GM19455 (cell line): ENCODE measurements at regions not wholly inside any gene's neighbourhood (a gene's known extent, or its start where the extent isn't known, plus 50 kb on each side); places are given as distances from the start of the nearest gene placed in this dataset.

Experiments
- ATAC-seq: cut with Tn5 transposase; IDR thresholded peaks from one replicate; pipeline ENCODE4 v1.9.1; 2021; ENCODE audit not compliant: unreplicated experiment

DNA sequence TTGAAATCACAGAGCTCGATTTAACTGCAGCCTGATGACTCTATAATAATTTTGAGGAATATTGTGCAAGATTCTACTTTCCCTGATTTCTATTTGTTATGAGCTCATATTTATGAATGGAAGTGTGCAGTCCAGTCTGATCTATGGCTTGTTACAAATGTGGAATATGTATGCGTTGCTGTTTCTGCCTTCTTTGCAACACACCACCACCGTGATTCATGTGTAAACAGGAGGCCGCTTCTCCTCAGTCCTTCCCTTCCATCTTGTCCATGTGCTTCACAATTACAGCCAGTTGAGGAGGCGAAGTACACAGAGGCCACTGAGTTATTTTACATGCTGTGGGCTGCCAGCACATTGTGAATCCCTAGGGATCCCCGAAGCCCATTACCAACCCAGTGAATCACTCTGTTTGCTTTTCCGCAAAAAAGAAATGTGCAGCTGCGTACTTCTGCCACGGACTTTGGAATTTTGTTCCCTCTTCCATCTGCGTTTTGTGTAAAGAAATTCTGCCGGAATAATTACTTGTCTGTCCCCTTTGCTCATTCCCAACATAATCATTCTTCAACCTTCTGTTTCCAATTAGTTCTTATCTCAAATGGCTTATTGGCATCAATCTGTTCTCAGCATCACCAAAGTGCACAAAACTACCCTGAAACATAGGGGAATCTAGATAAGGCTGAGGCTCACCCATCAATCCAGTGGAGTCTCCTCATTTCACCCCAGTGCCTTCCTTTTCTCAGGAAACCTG is 551.6 kb upstream of the CITED2 start:
- ATAC-seq, result no peak

GRCh38 chr6:139923964-139924475 is 549.6 kb upstream of the CITED2 start:
- ATAC-seq, result no peak

DNA sequence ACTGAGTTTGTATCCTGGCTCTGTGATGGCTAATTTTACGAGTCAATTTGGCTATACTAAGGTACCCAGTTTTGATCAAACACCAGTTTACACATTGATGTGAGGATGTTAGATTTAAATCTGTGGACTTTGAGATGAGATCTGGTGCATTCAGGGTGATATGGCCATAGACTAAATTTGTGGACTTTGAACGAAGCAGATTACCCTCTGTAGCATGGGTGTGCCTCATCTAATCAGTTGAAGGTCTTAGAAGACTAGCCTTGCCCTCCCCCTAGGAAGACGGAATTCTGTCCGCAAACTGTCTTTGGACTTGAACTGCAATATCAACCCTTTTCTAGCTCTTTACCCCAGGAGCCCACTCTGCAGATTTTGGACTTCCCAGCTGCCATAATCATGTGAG is 547.8 kb upstream of the CITED2 start:
- ATAC-seq, result no peak

- no peak for ATAC-seq
Observed at GRCh38 chr6:139920776-139921100, 546.3 kb upstream of the CITED2 start.

GRCh38 chr6:139920027-139920775 is 545.8 kb upstream of the CITED2 start:
- ATAC-seq, result no peak

GRCh38 chr6:139919107-139920026 is 544.9 kb upstream of the CITED2 start:
- no peak for ATAC-seq

DNA sequence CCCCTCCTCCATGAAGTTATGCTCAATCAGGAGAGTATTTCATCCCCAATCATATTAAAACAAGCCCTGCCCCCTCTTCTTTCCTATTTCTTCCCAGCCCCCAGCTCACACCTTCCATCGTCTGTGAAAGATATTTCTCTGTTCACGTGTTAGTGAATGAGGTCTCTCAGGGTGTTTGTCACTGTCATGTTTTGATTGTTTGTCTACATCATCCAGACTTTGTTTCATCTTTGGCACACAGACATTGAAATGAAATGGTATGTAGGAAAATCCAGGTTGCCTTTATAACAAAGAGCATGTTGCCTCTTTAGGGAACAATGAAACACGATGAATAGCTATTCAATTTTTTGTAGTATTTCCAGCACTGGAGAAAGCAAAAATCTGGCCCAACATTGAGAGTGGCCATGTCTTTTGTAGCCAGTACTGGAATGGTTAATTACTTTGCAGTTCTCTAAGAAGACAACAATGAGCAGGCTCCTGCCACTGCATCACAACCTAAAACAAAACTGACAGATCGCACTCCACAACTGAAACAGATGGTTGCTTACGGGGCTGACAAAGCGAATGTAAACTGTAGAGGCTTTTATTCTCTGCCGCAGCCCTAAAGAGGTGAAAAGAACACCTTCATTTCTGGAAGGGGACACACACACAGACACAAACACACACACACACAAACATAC is 543.6 kb upstream of the CITED2 start:
- no peak for ATAC-seq

- no peak for ATAC-seq
Observed at GRCh38 chr6:139914910-139915309, 540.5 kb upstream of the CITED2 start.

GRCh38 chr6:139912735-139913400 is 538.4 kb upstream of the CITED2 start:
- no peak for ATAC-seq

DNA sequence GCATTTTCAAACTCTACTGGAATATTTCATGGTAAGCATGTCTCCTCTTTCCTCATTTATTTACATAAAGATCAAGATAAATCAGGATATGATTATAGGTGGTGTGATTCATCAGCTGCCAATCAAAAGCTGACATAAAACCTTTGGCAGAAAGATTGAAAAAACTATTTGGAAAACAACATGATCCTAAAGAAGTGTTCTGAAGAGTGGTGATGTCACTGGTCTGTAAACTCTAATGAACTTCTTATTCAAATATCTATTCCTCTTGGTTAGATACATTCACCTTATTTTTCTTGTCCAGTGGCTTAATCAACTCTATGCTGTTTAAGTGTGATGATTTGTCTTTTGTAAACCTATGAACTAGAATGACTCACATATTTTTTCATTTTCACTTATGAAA is 535.5 kb upstream of the CITED2 start:
- ATAC-seq, result no peak

- ATAC-seq, result no peak
Observed at GRCh38 chr6:139905404-139906052, 531.1 kb upstream of the CITED2 start.

- no peak for ATAC-seq
Observed at GRCh38 chr6:139904568-139904967, 530.1 kb upstream of the CITED2 start.

DNA sequence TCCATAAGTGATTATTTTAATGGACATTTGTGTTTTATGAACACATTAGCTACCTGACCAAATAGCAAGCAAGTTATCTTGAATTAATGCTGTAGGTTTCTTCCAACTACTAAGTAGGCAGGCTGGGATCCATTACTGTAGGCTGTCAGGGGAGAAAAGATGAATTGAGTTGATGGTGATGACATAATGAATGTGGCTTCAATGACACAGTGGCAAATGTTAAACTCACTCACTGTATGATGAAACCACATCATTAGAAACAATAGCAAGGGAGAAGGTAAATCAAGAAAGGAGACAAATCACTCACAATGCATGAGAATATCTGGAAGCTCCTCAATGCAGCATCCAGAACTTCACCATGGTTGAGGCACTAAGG is 529.7 kb upstream of the CITED2 start:
- no peak for ATAC-seq

GRCh38 chr6:139903411-139904157 is 529.1 kb upstream of the CITED2 start:
- ATAC-seq, result peak; percentile 98

GRCh38 chr6:139895205-139895793 is 520.9 kb upstream of the CITED2 start:
- ATAC-seq, result no peak

DNA sequence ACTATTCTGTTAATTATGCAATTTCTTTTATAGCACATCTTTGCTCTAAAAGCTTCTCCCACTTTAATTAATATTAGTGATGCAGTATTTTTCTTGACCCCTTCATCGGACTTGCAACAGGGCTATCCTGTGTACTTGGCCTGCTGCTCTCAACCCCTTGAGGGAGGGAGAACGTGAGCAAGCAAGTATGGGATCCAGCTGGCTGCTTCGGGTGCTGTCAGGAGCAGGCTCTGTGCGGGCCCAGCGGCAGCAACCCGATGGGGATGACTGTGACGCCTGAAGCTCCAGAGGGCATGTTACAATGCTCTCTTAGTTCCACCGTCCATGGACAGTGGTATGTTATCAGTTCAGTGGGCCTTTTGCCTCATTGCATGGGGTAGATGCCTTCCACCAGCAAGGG is 519.8 kb upstream of the CITED2 start:
- no peak for ATAC-seq

DNA sequence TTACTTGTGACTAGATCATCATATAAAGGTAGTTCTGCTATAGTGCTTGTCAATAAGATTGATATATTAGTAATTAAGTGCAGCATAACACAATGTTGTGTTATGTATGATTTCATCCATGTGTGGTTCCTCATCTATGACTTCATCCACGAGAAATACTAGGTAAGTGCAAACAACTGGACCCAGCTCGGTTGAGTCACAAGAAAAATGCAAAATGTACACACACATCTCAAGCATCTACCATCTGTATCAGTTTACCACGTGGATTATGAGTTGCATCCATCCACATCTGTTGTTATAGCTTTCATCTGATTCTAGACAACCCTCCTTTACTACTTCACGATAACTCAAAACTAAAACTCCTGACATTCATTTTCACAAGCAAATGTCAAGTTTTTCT is 517.0 kb upstream of the CITED2 start:
- no peak for ATAC-seq

- no peak for ATAC-seq
Observed at GRCh38 chr6:139888681-139889122, 514.3 kb upstream of the CITED2 start.

- ATAC-seq, result no peak
Observed at GRCh38 chr6:139887275-139887674, 512.8 kb upstream of the CITED2 start.
